COLO668 (cell line): ENCODE measurements at regions not wholly inside any gene's neighbourhood (a gene's known extent, or its start where the extent isn't known, plus 50 kb on each side); places are given as distances from the start of the nearest gene placed in this dataset.
A peak's percentile ranks its signal among the peaks of the same experiment; 100 is the strongest.
"Not testable (repeated sequence)": the region's sequence is repeated elsewhere in the genome, so short reads cannot be mapped to it uniquely, and the experiment has no call there.

Experiments
- DNase-seq: peaks from one replicate; lab custom pipeline; 2025; ENCODE audit not compliant: unreplicated experiment; lab: John Stamatoyannopoulos, UW

DNA sequence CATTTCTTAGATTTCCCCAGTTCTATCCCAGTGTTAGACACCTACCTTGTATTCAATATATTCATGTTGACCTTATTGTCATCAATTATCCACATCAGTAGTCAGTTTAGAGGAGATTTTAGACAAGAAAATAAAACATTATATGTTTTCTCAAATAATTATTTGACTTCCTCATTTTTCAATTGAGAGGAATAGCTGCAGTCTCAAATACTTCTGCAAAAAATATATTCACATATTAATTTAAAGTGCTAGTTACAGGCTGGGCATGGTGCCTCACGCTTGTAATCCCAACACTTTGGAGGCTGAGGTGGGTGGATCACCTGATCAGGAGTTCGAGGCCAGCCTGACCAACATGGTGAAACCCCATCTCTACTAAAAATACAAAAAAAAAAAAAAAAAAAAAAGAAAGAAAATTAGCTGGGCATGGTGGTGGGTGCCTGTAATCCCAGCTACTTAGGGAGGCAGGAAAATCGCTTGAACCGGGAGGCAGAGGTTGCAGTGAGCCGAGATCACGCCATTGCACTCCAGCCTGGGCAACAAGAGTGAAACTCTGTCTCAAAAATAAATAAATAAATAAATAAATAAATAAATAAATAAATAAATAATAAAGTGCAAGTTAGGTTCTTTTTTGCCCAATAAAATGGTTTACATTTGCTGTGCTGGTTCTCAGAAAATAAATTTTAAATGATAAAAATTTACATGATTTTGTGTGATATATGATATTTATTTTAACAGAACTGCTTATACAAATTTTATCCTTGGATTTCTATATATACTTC, 565.3 kb upstream of the GOLIM4 start:
- DNase-seq: not testable (repeated sequence)

DNA sequence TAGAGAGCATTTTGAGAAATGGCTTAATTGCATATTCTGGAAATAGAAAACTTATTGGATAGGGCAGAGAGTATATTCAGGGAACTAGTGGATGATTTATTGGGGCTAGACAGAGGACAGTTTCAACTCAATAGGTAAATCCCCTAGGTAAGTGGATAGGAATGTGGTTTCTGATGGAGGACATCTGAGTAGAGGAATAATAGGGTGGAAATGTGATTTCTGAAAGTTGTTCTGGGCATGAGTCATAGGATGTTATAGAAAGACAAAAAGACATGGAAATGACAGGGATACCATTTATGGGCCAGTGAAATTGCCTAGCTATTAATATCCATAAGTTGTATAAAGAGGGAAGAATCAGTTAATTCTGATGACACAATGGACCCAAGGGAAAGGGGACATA, 563.3 kb upstream of the GOLIM4 start:
- no peak for DNase-seq

DNA sequence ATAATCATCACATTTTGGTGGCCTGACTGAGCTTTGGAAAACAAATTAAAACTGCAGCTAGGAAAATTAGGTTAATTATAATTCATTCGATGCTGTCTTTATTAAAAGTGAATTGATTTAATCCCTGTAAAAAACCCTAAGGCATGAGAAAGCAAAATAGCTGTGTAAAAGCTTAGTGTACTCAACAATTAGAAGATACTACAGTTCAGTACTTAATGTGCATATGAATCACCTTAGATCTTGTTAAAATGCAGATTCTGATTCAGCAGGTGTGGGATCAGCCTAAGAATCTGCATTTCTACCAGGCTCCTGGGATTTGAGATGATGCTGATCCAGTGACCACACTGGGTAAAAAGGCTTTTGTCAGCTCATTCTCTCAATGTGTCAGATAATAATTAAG, 559.9 kb upstream of the GOLIM4 start:
- DNase-seq: no peak

DNA sequence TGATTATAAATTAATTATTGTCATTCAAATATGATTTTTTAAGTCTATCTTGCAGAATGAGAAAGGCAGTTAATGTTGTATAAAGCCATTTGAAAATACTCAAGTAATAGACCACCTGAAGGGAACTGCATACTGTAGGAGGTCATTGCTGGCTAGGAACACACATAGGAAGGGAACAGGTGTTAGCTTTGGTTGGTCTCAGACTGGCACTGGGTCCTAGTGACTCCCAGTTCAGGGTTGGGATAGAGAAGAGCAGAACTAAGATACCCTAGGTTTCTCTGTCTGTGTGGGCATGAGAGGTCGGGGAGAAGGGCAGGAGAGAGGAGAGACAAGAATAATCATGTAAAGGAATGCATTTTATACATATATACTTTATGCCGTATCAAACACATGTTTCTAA, 559.0 kb upstream of the GOLIM4 start:
- no peak for DNase-seq

DNA sequence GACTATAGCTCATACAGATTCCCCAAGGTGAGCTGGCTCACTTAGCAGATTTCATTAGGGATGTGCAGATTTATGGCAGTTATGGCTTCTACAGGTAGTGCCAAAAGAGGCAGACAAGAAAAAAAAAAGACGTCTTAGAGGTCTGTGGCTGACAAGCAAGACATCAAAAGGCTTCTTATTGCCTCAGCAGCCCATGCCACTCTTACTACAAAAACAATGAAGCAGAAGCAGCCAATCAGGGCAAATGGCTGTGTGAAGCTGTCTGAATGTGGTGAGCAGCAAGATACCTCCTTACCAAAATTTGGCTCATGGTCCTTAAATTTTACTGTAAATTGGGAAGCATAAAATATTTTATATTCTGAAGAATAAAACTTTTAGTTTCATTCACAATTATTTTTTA, 557.5 kb upstream of the GOLIM4 start:
- DNase-seq: no peak

DNA sequence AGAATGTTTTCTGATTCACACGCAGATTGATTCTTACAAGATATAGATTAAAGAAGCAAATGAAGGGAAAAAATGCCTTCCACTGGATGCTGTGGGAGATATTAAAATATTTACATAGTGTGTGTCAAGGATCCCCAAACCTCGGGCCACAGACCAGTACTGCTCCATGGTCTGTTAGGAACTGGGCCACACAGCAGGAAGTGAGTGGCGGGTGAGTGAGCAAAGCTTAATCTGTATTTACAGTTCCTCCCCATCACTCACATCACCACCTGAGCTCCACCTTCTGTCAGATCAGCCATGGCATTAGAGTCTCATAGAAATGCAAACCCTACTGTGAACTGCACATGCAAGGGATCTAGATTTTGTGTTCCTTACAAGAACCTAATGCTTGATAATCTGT, 552.6 kb upstream of the GOLIM4 start:
- DNase-seq: no peak

DNA sequence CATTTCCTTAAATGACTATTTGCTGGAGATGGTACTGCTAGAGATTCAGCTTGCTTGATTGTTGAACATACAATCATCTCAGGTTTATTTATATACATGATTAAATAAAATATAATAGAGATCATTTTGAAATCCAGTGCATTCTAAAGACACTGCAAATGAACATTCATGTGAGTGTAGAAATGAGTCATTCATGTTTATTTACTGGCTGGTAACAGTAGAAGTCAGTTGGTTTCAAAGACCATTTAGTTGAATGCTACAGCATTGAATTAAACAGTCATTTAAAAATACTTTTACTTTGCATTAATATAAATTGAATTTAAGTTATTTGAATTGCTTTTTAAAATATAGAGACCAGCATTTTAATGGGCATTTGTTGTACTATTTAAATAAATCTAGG, 551.9 kb upstream of the GOLIM4 start:
- no peak for DNase-seq

DNA sequence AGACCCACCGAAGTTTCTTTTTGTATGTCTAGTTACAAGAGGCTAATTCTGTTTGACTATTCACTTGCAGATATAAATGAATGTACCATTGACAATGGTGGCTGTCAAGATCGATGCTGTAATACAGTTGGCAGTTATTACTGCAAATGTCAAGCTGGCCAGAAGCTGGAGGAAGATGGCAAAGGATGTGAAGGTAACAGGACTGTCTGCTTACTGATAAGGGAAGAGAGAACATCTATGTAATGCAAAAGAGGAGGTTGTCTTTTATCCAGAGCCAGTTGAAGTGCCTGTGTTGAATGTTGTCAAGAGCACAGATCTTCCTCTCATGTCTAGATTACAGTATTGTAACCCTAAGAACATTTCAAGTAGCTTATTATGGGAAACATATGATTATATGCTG, 549.5 kb upstream of the GOLIM4 start:
- no peak for DNase-seq

DNA sequence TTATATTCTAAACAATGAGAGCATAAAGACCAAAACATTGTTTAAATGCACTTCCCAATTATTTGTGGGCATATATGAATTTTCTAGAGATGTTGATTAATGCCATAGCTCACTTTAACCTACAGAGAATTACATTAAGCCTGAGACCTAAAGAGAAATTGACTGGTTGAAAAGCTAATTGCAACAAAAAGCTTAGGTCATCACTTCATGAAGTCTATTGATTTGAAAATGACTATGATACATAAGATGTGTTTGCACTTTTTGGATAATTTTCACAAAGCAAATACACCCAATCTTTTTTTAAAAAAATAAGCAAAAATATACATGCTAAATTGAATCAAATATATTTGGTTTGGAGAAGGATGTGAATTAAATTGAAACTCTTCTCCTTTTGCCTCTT, 532.8 kb upstream of the GOLIM4 start:
- DNase-seq: no peak

DNA sequence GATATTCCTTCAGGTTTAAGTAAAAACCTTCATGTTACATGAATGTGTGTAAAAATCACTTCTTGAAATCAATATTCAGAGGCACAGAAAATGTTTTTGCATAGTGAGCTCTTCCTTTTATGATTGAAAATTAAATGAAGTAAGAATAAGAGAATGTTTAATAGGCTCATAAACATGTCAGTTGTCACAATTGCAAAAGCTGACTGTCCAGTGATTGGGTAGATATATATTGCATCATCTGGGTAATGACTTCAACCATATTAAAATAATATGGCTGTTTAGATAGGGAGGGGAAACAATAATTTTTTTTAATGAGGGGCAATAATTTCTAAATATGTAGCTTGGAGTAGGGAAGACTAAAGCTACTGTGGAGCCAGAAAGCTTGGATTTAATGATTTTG, 529.8 kb upstream of the GOLIM4 start:
- DNase-seq: no peak

DNA sequence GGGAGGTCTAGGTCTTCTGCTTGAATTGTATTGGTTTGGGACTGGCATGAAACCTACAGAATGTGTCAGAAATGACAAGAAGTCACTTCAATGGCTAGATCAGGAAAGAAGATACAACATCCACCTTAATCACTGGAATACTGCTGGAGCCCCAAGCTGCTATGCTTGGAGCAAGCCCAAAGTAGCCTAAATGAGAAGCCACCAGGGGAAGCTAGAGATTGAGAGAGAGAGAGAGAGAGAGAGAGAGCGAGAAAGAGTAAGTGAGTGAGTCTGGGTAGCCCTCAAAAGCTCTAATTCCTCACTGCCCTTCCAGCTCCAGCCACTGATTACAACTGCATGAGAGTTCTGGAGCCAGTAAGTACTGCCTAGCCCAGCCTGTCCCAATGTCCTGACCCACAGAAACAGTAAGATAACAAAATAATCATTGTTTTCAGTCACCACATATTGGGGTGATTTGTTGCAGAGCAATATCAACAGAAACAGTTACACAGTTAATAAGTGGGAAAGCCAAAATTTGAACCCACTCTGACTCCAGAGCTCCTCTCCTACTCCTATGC, 529.2 kb upstream of the GOLIM4 start:
- DNase-seq: no peak

DNA sequence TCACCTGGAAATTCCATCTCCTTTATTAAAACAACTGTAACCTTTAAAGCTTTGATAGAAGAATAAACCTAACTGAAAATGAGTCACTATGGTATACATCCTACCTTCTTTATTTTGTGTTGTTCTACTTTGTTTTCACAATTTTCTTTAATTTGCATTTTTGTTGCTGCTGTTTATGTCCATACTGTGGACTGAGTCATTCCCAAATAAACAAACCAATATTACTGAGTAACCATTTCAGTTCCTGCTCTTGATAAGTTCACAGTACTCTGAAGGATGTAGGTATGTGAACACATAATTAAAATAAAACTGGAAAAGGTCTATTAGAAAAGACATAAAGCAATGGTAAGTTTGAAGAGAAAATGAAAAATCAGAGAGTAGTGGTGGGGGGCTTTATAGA, 528.5 kb upstream of the GOLIM4 start:
- DNase-seq: no peak

DNA sequence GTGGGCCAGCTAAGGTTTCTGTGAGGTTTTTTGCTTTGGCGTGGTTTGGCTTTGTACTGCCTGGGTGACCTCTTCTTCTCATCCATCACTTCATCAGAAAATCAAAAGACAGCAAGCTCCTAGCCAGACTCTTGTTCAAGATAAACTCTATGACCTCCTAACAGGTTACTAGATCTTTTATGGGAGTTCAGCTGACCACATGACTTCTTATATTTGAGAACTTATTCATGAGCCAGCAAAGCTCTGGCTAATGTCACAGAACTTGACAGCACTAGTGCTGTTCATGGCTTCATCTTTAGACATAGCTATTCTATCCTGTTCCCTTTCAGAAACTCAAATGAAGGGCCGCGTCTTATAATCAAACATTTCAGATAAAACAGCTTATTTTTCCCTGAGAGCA, 527.1 kb upstream of the GOLIM4 start:
- no peak for DNase-seq

DNA sequence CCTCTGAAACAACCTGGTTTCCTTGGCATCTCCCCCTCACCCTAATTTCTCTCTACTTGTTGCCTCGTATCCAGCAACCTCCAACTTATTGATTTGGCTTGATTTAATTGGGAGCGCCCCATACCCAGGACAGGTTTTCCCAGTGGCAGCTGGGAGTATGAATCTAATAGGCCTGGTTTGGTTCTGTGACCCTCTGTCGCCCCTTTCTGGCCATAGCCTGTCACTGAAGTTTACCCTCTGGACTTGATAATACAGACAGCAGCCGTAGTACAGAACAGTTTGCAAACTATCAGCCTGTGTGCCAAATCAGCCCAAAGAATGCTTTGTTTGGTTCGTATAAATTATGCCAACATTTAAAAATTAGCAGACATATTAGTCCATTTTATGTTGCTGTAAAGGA, 525.1 kb upstream of the GOLIM4 start:
- DNase-seq: peak; percentile 1

DNA sequence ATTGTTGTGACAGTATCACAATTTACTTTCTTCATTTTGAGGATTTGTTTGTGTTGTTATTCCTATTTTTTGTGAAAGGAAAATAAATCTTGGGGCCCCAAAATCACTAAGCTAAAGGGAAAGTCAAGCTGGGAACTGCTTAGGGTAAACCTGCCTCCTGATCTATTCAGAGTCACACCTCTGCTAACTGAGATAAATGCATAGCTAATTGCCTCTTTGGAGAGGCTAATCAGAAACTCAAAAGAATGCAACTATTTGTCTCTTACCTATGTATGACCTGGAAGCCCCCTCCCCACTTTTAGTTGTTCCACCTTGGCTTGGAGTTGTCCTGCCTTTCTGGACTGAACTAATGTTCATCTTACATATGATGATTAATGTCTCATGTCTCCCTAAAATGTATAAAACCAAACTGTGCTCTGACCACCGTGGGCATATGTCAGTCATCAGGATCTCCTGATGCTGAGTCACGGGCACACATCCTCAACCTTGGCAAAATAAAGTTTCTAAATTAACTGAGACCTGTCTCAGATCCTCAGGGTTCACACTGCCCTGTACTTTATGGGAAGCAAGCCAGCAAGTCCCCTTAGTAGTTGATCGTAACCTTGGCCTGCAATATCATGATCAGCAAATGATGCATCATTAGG, 523.2 kb upstream of the GOLIM4 start:
- no peak for DNase-seq

DNA sequence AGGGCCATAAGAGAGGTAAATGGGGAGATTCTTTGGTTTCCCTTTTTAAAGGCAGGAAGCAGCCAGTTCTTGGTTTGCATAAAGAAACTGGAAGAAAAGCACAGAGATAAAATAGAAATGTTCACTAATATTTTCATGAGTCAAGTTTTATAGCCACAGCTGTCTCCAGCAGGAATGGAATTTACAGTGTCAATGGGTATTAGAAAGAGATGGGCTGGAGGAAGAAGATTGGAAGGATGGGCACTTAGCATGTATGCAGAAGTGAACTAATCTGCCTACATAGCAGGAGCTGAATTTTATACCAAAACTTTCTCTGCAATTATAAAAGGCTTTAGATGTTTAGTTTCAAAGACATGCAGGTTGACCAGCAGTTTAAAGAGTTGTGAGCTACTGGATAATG, 521.9 kb upstream of the GOLIM4 start:
- no peak for DNase-seq

DNA sequence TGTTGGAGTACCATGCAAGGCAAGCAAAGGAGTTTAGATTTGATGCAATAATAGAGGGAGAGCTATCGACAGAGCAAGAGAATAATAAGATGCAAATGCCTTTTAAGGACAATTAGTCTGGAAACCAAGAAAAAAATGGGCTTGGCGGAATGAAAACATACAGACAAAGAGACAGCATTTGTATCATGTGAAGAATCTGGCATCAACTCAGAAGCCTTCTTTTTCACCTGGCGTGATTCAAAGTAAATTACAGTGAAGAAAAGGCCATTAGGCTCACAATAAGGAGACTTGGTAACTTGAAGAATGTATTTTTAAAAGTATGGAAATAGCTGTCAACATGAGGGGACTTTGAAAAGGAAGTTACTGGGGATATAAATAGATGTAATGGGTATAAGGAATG, 521.2 kb upstream of the GOLIM4 start:
- no peak for DNase-seq

DNA sequence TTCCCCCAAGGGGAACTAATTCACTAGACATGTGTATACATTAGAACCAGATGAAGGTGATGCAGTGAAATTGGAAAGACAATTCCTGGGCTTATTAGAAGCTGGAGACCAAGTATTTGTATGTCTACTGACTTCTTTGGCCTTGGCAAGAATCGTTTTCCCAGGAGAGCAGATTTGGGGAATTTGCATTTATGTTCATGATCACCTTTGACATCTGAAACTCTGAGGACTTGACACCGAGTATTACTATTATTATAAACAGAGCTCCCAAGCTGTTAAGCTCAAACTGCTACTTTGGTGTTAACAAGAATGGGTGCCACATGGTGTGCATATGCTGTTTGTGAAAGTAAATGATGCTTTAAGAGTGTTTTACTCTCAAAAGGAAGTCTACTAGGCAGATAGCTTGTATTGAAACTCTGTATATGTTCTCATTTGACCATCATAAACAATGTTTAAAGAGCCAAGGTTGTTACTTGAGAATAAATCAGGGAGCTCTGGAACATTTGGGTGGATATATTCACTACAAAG, 519.8 kb upstream of the GOLIM4 start:
- DNase-seq: no peak

DNA sequence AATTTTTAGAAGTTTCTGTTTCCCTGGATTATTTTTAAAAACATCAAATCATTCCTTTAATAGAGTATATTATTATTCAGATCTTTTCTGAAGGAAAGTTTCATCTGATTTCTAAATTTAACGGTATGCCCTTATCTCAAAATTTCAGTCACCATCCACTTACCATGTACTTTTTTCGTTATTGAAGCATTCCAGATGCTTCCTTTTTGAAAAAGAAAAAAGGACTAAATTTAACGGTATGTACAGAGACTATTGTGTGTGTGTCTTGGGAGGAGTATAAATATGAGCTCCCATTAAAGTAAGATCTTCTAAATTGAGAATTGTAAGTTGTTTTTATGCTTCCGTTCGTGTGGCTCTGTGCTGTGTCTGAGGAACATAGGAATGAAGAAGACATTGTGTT, 517.4 kb upstream of the GOLIM4 start:
- DNase-seq: no peak

DNA sequence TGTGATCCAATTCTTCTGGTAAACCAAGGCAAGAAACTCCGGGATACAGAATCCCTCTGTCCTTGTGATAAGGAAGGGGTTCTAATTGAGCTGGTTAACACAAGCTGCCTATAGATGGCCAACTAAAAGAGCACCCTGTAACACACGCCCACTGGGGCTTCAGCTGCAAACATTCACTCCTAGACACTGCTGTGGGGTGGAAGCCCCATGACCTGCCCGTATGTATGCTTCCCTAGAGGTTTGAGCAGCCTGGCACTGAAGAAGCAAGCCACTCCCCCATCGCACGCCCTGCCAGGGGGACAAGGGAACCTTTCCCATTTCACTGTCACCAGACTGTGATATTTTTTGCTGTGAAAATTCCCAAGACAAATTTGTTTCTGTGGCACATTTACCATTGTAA, 516.9 kb upstream of the GOLIM4 start:
- no peak for DNase-seq

DNA sequence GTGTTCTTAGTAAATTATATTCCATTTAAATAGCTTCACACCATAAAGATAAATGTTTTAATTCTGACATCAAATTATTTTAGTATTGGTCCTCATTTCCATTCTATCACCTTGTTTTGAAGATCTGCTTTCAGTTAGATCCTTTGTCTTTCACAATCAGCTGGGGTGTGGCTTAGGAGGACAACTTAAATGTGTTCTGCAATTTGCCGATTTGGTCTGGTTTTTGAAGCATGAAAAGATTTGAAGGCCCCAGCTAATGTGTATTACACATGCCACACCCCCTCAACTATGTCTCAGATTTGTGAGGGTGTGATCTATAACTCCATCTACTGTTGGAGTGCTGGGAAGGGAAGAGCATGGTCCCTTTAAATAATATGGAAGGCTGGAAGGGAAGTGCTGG, 516.1 kb upstream of the GOLIM4 start:
- no peak for DNase-seq

DNA sequence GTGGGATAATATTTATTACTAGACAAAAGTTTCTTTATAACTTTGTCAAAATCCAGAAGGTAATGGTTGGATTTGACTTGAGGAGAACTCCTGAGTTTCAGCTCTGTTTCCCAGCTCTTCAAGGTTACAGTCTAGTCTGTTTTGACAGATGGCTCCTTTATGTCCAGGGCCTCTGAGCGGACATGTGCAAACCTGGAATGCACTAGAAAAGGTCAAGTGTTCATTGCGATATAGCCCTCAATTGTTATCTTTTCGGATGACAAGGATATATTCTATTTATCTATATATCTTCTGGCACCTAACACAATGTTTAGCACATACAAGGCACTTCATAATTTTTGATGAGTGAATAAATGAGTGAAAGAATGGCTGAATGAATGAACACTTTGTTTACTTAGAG, 513.2 kb upstream of the GOLIM4 start:
- no peak for DNase-seq
